GM18873 (cell line): ENCODE measurements at regions not wholly inside any gene's neighbourhood (a gene's known extent, or its start where the extent isn't known, plus 50 kb on each side); places are given as distances from the start of the nearest gene placed in this dataset.

Source experiments
- ATAC-seq: cut with Tn5 transposase; IDR thresholded peaks from one replicate; pipeline ENCODE4 v1.9.1; 2021; ENCODE audit warnings: mild to moderate bottlenecking, moderate library complexity, moderate number of reproducible peaks; ENCODE audit not compliant: unreplicated experiment, low FRiP score

- no peak for ATAC-seq
These were observed 73.7 kb upstream of the FOXF1 start for GRCh38 chr16:86436466-86437185.

GRCh38 chr16:86437348-86437747 is 73.0 kb upstream of the FOXF1 start:
- no peak for ATAC-seq

- no peak for ATAC-seq
These were observed 67.6 kb upstream of the FOXF1 start for GRCh38 chr16:86442703-86443102.

GRCh38 chr16:86443508-86444147 is 66.7 kb upstream of the FOXF1 start:
- ATAC-seq = no peak

- ATAC-seq = no peak
These were observed 66.1 kb upstream of the FOXF1 start for GRCh38 chr16:86444261-86444660.

GRCh38 chr16:86444661-86445060 is 65.7 kb upstream of the FOXF1 start:
- ATAC-seq = no peak

GRCh38 chr16:86446279-86446678 is 64.0 kb upstream of the FOXF1 start:
- ATAC-seq = no peak

- no peak for ATAC-seq
These were observed 63.1 kb upstream of the FOXF1 start for GRCh38 chr16:86447228-86447627.

- no peak for ATAC-seq
These were observed 61.9 kb upstream of the FOXF1 start for GRCh38 chr16:86448306-86448890.

- no peak for ATAC-seq
These were observed 60.8 kb upstream of the FOXF1 start for GRCh38 chr16:86449446-86450095.

- ATAC-seq = no peak
These were observed 59.6 kb upstream of the FOXF1 start for GRCh38 chr16:86450691-86451090.

- ATAC-seq = no peak
These were observed 57.9 kb upstream of the FOXF1 start for GRCh38 chr16:86452451-86452850.

GRCh38 chr16:86455116-86455515 is 55.2 kb upstream of the FOXF1 start:
- no peak for ATAC-seq

- ATAC-seq = no peak
These were observed 54.7 kb upstream of the FOXF1 start for GRCh38 chr16:86455640-86456039.

- ATAC-seq = no peak
These were observed 52.7 kb upstream of the FOXF1 start for GRCh38 chr16:86457501-86458148.

GRCh38 chr16:86458149-86458777 is 52.1 kb upstream of the FOXF1 start:
- no peak for ATAC-seq

- no peak for ATAC-seq
These were observed 51.1 kb upstream of the FOXF1 start for GRCh38 chr16:86459266-86459665.
